PC-3 (cell line): ENCODE measurements at regions not wholly inside any gene's neighbourhood (a gene's known extent, or its start where the extent isn't known, plus 50 kb on each side); places are given as distances from the start of the nearest gene placed in this dataset.

ENCODE experiments used
- ATAC-seq: fragments of 200-7000 bp; cut with Tn5 transposase; 2 replicates; pipeline ENCODE4 v1.9.1; 2020; ENCODE audit warnings: mild to moderate bottlenecking, moderate library complexity
- BruUV-seq: library from RNA; stranded (reverse); fragments of 400-500 nt; replicated peaks from 2 replicates; lab custom pipeline; 2021; lab: Mats Ljungman, UMichigan
- CTCF ChIA-PET: fragments of 300-600 bp; sonication (Branson Sonifier 250); formaldehyde crosslinking; loops from one replicate; lab custom pipeline; 2022; ENCODE audit warnings: antibody characterized with exemption; lab: Charles Lee
- POLR2A ChIA-PET: fragments of 300-600 bp; sonication (Branson Sonifier 250); formaldehyde crosslinking; loops from one replicate; lab custom pipeline; 2022; ENCODE audit warnings: antibody characterized with exemption; ENCODE audit not compliant: unreplicated experiment; lab: Charles Lee
- DNase-seq: peaks from one replicate; pipeline ENCODE4 v3.0.0-alpha.2; 2015
- H2AFZ ChIP-seq: fragments of 300-600 bp; sonication (generic); 2 replicates; pipeline ENCODE4 v1.6.0; 2016; ENCODE audit warnings: antibody characterized with exemption, low read length
- H3F3A ChIP-seq: fragments of 300-600 bp; sonication (generic); one replicate; pipeline ENCODE4 v1.6.0; 2017; ENCODE audit warnings: antibody characterized with exemption, low read length, control low read depth, mild to moderate bottlenecking; ENCODE audit not compliant: unreplicated experiment
- H3K27ac ChIP-seq: fragments of 300-600 bp; sonication (generic); 2 replicates; pipeline ENCODE4 v1.5.1; 2016; ENCODE audit warnings: mild to moderate bottlenecking, low read length
- H3K27me3 ChIP-seq: fragments of 300-600 bp; sonication (generic); 2 replicates; pipeline ENCODE4 v1.6.1; 2016; ENCODE audit warnings: low read length, mixed read lengths
- H3K36me3 ChIP-seq: fragments of 300-600 bp; sonication (generic); 2 replicates; pipeline ENCODE4 v1.6.1; 2016; ENCODE audit warnings: low read depth, mixed run types, low read length, mixed read lengths
- H3K4me1 ChIP-seq: fragments of 300-600 bp; sonication (generic); 2 replicates; pipeline ENCODE4 v1.5.1; 2016; ENCODE audit warnings: low read length; ENCODE audit not compliant: insufficient read depth
- H3K4me2 ChIP-seq: fragments of 300-600 bp; sonication (generic); 2 replicates; pipeline ENCODE4 v1.6.0; 2016; ENCODE audit warnings: low read length
- H3K4me3 ChIP-seq: fragments of 300-600 bp; sonication (generic); 2 replicates; pipeline ENCODE4 v1.5.1; 2016; ENCODE audit warnings: mild to moderate bottlenecking, low read length, mixed read lengths
- H3K79me2 ChIP-seq: fragments of 300-600 bp; sonication (generic); 2 replicates; pipeline ENCODE4 v1.6.1; 2017; ENCODE audit warnings: low read length, mixed read lengths
- H3K9ac ChIP-seq: fragments of 300-600 bp; sonication (generic); 2 replicates; pipeline ENCODE4 v1.6.0; 2016; ENCODE audit warnings: mild to moderate bottlenecking, low read length
- H3K9me2 ChIP-seq: fragments of 300-600 bp; sonication (generic); replicated peaks from 2 replicates; pipeline ENCODE4 v1.6.1; 2016; ENCODE audit warnings: mixed run types, low read length, mixed read lengths
- H3K9me3 ChIP-seq: fragments of 300-600 bp; sonication (generic); 2 replicates; pipeline ENCODE4 v1.6.1; 2016; ENCODE audit warnings: low read length, mixed read lengths
- H4K20me1 ChIP-seq: fragments of 300-600 bp; sonication (generic); 2 replicates; pipeline ENCODE4 v1.6.1; 2016; ENCODE audit warnings: low read length, mixed read lengths
- EZH2 ChIP-seq: fragments of 300-600 bp; sonication (generic); IDR thresholded peaks from one replicate; pipeline ENCODE4 v1.6.1; 2017; ENCODE audit warnings: antibody characterized with exemption, mild to moderate bottlenecking, low read length; ENCODE audit not compliant: unreplicated experiment
- EZH2phosphoT487 ChIP-seq: fragments of 300-600 bp; sonication (generic); IDR thresholded peaks from 2 replicates; pipeline ENCODE4 v1.6.1; 2018; ENCODE audit warnings: mild to moderate bottlenecking, antibody characterized with exemption, low read length, borderline replicate concordance
- intact Hi-C: fragments of 100-400 bp; cut with micrococcal nuclease; formaldehyde crosslinking; loops from 2 replicates; pipeline ENCODE4 v1.9.0; 2023
- TF ChIP-seq, protein P1 (sequence below): fragments of 300-600 bp; sonication (generic); conservative IDR thresholded peaks from 2 replicates; pipeline ENCODE4 v1.5.1; 2017; ENCODE audit warnings: antibody characterized with exemption, low read depth, mild to moderate bottlenecking, low read length

DNA sequence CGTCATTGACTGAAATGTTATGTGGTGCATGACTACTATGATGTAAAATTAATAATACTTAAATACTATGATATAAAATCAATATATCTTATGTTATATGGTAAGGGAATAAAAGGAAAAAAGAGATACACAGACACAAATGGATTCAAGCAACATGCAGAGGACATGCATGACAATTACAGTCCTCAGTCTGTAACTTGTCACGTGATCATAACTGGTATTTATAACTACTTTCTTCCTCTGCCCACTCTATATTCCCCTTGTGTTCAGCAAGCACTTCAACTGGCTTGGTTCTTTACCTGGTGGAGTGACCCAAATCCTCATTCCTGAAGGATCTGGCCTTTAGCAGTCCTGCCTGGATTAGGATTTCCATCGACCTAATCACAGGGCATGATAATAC, 104.4 kb upstream of the FAM180A start:
- Histone ChIP-seq H3K9ac (peak overlapping the region; percentile 44; the same call in 1 of the 2 replicates), H3K4me1 (peaks cover 28% of the 10 kb centered on the region), H3K27me3 (no peaks in the 10 kb centered on the region), H3F3A (no peaks in the 10 kb centered on the region), H3K79me2 (no peaks in the 10 kb centered on the region), H3K9me3 (no peaks in the 10 kb centered on the region), H3K27ac (peak overlapping the region; percentile 84), H3K4me3 (no peak overlapping the region), H2AFZ (no peak overlapping the region), H3K36me3 (no peaks in the 10 kb centered on the region), H3K9me2 (no peaks in the 10 kb centered on the region), H4K20me1 (no peaks in the 10 kb centered on the region), H3K4me2 (peak overlapping the region; percentile 55)
- ChIA-PET POLR2A (no interaction called here), CTCF (no interaction called here)
- no TSS peak for BruUV-seq
- TF ChIP-seq EZH2 (no peak), EZH2phosphoT487 (no peak)
- TF ChIP-seq, protein P1, sequence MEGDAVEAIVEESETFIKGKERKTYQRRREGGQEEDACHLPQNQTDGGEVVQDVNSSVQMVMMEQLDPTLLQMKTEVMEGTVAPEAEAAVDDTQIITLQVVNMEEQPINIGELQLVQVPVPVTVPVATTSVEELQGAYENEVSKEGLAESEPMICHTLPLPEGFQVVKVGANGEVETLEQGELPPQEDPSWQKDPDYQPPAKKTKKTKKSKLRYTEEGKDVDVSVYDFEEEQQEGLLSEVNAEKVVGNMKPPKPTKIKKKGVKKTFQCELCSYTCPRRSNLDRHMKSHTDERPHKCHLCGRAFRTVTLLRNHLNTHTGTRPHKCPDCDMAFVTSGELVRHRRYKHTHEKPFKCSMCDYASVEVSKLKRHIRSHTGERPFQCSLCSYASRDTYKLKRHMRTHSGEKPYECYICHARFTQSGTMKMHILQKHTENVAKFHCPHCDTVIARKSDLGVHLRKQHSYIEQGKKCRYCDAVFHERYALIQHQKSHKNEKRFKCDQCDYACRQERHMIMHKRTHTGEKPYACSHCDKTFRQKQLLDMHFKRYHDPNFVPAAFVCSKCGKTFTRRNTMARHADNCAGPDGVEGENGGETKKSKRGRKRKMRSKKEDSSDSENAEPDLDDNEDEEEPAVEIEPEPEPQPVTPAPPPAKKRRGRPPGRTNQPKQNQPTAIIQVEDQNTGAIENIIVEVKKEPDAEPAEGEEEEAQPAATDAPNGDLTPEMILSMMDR, result no peak
- intact Hi-C loops, result loop anchor here (5.0 kb wide), 1 partner anchor 34 kb away; no protein-coding TSS in a partner anchor
- DNase-seq (no peak), ATAC-seq (no peak)

DNA sequence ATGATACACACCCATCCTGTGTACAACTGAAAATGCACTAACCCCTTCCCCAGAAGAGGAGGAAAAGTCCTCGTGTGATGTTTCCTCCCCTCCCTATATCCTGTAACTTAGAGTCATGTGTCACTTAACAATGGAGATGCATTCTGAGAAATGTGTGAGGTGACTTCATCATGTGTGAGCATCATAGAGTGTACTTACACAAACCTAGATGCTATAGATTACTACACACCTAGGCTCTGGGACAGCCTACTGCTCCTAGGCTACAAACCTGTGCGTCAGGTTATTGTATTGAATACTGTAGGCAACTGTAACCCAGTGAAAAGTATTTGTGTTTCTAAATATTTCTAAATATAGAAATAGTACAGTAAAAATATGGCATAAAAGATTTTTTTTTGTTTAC, 98.6 kb upstream of the FAM180A start:
- Histone ChIP-seq H3K9me2 (no peaks in the 10 kb centered on the region), H3F3A (no peaks in the 10 kb centered on the region), H3K4me1 (no peaks in the 10 kb centered on the region), H3K79me2 (no peaks in the 10 kb centered on the region), H3K27me3 (no peaks in the 10 kb centered on the region; the same call in 1 of the 2 replicates), H3K9ac (no peak overlapping the region), H3K36me3 (no peaks in the 10 kb centered on the region), H2AFZ (no peak overlapping the region), H4K20me1 (no peaks in the 10 kb centered on the region), H3K4me3 (no peak overlapping the region), H3K27ac (no peak overlapping the region), H3K4me2 (no peak overlapping the region), H3K9me3 (no peaks in the 10 kb centered on the region)
- no peak for ATAC-seq
- POLR2A ChIA-PET, result no interaction called here
- intact Hi-C loops, result no loop called here
- TF ChIP-seq, protein P1, result no peak
- TF ChIP-seq EZH2 (no peak), EZH2phosphoT487 (no peak)
- BruUV-seq, result no TSS peak
- CTCF ChIA-PET, result no interaction called here
- DNase-seq, result no peak

DNA sequence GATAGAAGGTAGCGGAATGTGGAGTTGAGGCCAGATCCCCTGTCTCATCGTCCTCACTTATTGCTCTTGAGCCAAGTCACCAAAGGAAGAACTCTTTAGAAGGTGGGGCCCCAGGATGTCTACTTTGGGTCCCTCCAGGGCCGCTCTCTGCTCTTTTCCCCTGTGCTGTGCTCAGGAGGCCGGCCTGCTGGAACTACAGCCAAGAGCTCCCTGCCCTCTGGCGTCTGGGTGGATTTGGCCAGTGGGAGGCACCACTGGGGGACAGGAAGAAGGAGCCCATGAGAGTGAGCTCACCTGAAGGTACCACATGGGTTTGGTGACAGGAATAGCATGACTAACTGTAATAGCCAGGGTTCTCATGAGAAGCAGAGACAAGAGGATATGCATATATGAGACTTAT, 97.7 kb upstream of the FAM180A start:
- DNase-seq (no peak), ATAC-seq (no peak)
- Histone ChIP-seq H3K4me1 (no peaks in the 10 kb centered on the region), H3K27me3 (no peaks in the 10 kb centered on the region; the same call in 1 of the 2 replicates), H3K36me3 (no peaks in the 10 kb centered on the region), H3K79me2 (no peaks in the 10 kb centered on the region), H3F3A (no peaks in the 10 kb centered on the region), H3K9me3 (no peaks in the 10 kb centered on the region), H3K27ac (no peak overlapping the region), H3K9ac (no peak overlapping the region), H3K4me2 (no peak overlapping the region), H2AFZ (no peak overlapping the region), H4K20me1 (no peaks in the 10 kb centered on the region), H3K4me3 (no peak overlapping the region), H3K9me2 (no peaks in the 10 kb centered on the region)
- BruUV-seq, result no TSS peak
- ChIA-PET CTCF (no interaction called here), POLR2A (no interaction called here)
- intact Hi-C loops, result no loop called here
- TF ChIP-seq, protein P1, result no peak
- no peak for TF ChIP-seq EZH2
- TF ChIP-seq EZH2phosphoT487, result no peak
